HG02973 (cell line): ENCODE measurements at regions not wholly inside any gene's neighbourhood (a gene's known extent, or its start where the extent isn't known, plus 50 kb on each side); places are given as distances from the start of the nearest gene placed in this dataset.
A peak's percentile ranks its signal among the peaks of the same experiment; 100 is the strongest.
"Not testable (repeated sequence)": the region's sequence is repeated elsewhere in the genome, so short reads cannot be mapped to it uniquely, and the experiment has no call there.

Experiments used
- ATAC-seq: cut with Tn5 transposase; IDR thresholded peaks from one replicate; pipeline ENCODE4 v1.9.1; 2021; ENCODE audit warnings: moderate library complexity; ENCODE audit not compliant: unreplicated experiment

DNA sequence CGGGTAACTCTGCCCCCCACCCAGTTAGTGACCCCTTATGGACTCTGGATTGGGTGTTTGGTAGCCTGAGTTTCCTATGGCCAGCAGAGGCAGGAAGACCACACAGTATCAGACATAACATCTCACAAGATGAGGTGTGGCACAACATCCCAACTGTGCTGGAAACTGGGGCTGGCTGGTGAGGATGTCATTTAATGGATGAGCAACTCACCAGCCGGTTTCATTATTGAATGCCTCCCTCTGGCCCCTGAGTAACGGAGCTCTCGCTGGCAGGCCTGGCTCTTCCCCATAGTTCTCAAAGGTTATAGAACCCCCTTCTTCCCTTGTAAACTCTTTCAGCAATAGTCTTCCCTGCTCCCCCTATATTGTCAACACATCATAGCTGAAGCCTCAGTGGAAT, 195.0 kb downstream of the BCL11A start:
- ATAC-seq, result no peak

DNA sequence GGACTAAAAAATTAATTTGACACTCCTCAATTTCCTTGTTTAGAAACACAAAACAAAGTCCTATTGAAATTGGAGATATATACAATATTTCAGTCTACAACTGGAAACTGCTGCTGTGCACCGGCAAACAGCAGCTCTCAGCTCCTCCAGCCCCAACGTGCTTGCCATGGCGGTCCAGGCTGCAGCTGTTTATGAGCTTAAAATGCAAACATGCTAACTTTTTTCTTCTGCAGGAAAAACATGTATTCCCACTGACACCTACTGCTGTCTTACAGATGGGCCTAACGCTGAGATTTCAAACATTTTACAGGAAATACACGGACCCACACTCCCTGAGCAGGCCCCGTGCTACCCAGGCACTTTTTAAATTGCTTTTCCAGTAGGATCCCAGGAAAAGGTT, 195.5 kb downstream of the BCL11A start:
- no peak for ATAC-seq

- no peak for ATAC-seq
Observed at GRCh38 chr2:60356346-60356745, 197.1 kb downstream of the BCL11A start.

GRCh38 chr2:60355849-60356261, 197.6 kb downstream of the BCL11A start:
- no peak for ATAC-seq

DNA sequence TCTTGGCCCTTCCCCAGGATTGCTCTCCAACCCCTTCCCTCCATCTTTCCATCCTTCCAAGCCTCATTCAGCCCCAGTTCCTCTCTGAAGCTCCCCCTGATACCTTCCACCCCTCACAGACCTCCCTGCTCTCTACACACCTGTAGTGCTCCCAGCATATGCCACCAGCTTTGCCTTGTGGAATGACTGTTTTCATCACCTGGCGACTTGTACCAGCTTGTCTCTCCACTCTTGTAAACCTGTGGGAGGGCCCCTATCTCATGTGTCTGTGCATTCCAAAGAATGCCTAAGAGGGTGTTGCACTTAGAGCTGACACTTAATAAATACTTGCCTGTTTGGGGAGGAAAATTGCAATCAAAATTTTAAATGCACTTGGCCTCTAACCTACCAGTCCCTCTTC, 198.7 kb downstream of the BCL11A start:
- no peak for ATAC-seq

- peak; percentile 40 for ATAC-seq
Observed at GRCh38 chr2:60353863-60354262, 199.6 kb downstream of the BCL11A start.

DNA sequence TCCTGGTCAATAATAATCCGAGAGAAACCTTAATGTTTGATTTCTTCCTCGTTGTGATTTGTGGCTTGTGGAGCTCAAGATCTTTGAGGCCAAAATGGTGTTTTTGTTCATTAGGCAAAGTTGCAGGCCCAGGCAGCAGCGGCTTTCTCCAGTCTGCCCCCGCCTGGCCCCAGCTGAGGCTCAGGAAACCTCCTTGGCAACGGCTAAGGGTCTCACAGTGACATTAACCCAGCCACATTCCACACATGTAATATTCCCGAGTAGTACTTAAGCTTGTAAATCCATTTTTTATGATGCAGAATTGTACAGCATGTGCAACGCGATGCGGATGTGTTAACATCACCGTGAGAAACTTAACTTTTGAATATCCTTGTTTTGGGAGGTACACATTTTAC, 200.1 kb downstream of the BCL11A start:
- peak; percentile 17 for ATAC-seq

GRCh38 chr2:60352491-60353405, 200.7 kb downstream of the BCL11A start:
- ATAC-seq, result no peak

DNA sequence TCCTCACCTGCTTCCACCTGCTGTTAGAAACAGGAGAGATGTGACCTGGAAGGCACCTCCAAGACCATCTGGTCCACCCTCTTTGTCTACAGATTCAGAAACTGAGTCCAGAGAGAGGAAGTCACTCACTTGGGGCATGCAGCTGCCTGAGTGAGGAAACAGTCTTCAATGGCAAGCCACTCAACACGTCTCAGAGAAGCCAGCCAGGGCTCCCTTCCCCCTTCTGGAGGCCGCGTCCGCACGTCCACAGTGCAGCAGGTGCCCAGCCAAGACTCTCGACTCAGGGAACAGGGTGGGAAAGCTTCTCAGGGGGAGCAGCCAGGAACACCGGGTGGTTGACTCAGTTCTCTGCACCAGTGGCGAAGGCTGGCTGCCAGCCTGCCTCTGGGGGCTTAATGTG, 201.7 kb downstream of the BCL11A start:
- no peak for ATAC-seq

- ATAC-seq, result no peak
Observed at GRCh38 chr2:60351321-60351720, 202.1 kb downstream of the BCL11A start.

DNA sequence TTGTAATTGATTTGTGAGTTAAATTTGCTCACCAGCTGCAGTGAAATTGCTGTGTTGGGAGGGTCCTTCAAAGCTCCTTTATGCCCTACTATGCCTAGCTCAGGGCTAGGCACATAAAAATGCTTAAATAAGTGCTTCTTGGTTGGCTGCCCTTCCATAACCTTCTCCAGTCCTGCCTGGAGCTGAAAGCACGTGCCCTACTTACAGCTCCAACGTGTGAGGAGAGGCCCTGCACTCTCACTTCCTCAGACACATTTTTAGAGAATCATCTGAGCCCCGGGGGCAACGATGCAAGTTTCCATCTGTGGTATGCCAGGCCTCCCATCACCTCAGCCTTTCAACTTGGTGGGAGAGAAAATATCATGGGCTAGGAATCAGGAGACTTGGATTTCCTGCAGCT, 202.7 kb downstream of the BCL11A start:
- ATAC-seq, result no peak

DNA sequence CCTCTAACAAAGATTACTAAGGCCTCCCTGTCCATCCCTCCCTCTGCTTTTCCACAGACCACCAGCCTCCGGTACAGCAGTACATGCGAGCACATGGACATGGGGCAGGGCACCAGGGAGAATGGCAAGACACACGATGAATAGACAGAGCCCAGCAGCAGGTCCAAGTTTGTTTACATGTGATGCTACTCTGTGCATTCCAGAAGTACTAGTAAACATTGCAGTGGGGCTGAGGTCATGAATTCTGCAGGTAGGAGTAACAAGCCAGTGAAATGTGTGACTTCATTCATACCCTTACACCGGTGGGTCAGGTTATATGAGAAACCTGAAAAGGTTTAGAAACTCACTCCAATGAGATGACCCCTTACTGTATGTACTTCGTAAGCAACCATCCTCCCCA, 205.7 kb downstream of the BCL11A start:
- ATAC-seq, result no peak

DNA sequence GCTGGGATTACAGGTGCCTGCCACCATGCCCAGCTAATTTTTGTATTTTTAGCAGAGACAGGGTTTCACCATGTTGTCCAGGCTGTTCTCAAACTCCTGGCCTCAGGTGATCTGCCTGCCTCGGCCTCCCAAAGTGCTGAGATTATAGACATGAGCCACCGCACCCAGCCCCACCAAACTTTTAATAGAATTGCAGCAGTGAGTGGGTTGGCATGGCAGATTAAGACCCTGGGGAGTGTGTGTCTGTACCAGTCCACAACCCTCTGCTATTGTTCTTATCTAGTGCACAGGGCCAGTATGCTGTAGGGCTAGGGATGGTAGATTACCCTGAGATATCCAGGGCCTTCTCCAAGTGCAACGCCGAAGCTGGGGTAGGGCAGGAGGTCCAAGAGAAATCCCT, 211.0 kb downstream of the BCL11A start:
- ATAC-seq, result not testable (repeated sequence)

DNA sequence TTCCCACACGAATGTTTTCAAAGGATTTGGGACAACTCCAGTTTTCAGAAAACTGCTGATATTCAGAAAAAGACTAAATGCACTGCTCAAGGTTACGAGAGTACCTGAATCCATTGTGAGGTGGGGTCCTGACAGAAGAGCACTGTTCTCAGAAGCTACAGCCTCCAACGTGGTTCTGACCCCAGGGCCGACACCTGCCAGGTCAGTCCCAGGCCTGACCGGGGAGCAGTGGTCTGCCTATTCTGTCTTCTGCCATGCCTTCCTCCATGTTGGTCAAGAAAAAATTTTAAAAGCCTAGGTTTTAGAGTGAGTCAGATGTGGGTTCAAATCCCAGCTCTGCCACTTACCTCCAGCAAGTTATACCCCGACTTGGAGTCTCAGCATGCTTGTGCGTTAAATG, 212.3 kb downstream of the BCL11A start:
- no peak for ATAC-seq

- no peak for ATAC-seq
Observed at GRCh38 chr2:60339286-60339685, 214.2 kb downstream of the BCL11A start.

- no peak for ATAC-seq
Observed at GRCh38 chr2:60337142-60337497, 216.3 kb downstream of the BCL11A start.

DNA sequence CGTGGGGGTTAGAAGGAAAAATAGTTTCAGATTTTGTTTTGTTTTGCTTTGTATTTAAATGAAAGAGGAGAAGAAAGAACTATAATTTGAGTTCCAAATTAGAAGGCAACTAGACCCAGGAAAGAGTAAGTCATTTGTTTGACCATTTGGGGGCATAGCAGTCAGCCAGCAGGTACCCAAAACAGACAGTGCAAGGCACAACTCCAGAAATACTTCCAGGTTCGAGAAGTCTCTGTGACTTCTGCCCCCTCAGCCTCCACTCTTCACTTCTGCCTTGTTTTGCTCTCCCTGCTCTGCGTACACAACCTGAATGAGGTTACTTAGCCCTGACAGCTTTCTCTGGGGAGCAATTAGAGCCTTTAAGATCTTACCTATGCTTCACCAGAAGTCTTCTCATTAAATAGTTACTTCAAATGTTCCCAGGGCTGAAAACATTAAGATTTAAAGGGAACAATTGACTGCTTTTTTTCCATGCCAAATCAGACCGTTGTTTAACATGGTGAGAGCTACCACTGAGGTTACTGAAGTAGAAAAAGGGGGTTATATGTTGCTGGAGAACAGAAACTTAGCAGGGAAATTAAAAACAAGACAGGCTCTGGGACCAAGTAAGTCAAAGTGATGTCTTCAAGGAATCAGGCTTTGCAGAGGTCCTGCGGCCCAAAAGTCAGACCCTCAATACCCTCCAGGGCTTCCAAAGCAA, 216.9 kb downstream of the BCL11A start:
- no peak for ATAC-seq

DNA sequence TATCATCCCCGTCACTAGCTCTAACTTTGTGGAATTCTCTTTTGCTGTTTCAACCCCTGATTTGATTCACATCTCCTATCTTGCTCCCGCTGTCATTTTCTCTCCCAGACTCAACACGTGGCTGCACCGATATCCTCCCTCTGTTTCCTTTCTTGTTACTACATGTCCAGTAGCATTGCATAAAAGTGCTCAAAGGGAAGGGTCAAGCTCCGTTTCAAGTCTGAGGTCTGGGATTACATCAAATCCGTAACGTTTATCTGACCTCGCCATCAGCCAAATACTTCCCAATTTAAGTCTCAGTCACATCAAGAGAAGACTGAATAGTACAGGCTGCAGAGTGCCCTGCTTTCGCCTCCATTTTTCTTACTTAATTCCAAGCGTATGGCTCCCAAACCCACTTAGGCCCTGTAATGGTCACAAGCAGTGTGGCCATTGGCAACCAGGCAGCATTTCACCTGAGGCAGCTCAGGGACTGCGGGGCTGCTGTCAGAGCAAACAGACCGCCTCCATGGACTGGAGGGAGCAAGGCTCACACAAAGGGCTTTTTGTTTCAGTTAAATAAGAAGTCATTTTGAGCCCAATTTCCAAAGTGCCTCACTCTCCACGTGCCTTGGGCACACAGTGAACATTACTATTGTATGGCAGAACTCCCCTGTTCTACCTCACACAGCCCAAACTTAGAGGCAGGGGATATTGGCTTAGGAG, 217.8 kb downstream of the BCL11A start:
- ATAC-seq, result no peak

DNA sequence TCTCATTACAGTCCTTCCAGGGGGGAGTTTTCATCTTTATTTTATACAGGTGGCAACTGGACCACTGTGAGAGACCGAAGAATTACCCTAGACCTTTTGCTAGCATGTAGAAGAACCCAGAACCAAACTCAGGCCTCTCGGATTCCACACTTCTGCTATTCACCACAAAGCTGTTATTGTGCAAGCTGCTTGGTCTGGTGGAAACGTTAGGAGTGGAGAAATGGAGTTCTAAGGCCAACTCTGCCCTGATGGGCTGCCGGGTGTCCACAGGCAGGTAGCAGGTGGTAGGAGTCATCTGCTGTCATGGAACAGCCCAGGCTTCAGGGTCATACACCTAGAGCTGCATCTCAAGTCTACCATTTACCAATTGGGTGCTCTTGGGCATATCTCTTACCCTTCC, 218.8 kb downstream of the BCL11A start:
- no peak for ATAC-seq

GRCh38 chr2:60333264-60333663, 220.2 kb downstream of the BCL11A start:
- ATAC-seq, result no peak

DNA sequence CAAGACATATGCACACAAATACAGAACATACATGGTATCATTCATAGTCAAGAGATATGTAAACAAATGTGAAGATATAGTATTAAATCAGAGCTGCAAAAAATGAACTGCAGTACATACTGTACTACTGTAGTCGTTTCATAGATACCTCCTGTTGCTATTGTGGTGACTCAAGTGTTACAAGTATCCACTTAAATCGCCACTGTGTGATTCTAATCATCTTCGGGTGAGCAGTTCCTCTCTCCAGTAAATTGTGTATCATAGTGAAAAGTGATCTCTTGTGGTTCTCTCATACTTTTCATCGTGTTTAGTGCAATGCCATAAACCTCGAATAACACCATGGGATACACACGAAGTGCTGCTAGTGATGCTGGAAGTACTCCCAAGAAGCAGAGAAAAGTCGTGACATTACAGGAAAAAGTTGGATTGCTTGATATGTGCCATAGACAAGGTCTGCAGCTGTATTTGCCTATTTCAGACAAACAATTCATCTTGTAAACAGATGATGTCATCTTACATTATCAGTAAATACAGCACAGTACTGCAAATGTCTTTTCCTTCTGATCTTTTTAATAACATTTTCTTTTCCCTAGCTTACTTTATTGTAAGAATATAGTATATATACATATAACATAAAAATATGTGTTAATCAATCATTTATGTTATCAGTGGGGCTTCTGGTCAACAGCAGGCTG, 222.2 kb downstream of the BCL11A start:
- ATAC-seq, result no peak
